H1 (cell line): ENCODE measurements at regions not wholly inside any gene's neighbourhood (a gene's known extent, or its start where the extent isn't known, plus 50 kb on each side); places are given as distances from the start of the nearest gene placed in this dataset.

Experiments used
- CTCF ChIA-PET: fragments of 300-600 bp; sonication (Branson Sonifier 250); formaldehyde crosslinking; loops from one replicate; lab custom pipeline; 2021; ENCODE audit not compliant: partially characterized antibody; lab: Charles Lee
- POLR2A ChIA-PET: fragments of 300-600 bp; sonication (Branson Sonifier 250); formaldehyde crosslinking; loops from one replicate; lab custom pipeline; 2021; ENCODE audit warnings: inconsistent platforms; ENCODE audit not compliant: partially characterized antibody; lab: Charles Lee
- DNase-seq, 2 experiments: peaks; one replicate each; pipeline versions ENCODE4 v3.0.0 to v3.0.0-alpha.2; 2010 to 2022; ENCODE audit warnings: low spot score in 2 of 2, low read depth in 1 of 2, mixed read lengths in 1 of 2
- FAIRE-seq: peaks from 2 replicates; lab custom pipeline; 2011; peaks lifted over from hg19 to GRCh38; lab: Jason Lieb, UNC
- H2AFZ ChIP-seq: 2 replicates; pipeline ENCODE4 v1.8.1; 2012; ENCODE audit warnings: low read length, inconsistent platforms
- H2AK5ac ChIP-seq: 2 replicates; pipeline ENCODE4 v1.6.1; 2013; ENCODE audit warnings: low read depth, low read length
- H2BK120ac ChIP-seq: replicated peaks from 2 replicates; pipeline ENCODE3; 2013; ENCODE audit warnings: low read depth, low read length, inconsistent platforms
- H2BK12ac ChIP-seq: 2 replicates; pipeline ENCODE4 v1.6.1; 2013; ENCODE audit warnings: low read depth, low read length
- H2BK15ac ChIP-seq: 2 replicates; pipeline ENCODE4 v1.6.1; 2013; ENCODE audit warnings: low read length
- H2BK20ac ChIP-seq: 2 replicates; pipeline ENCODE4 v1.6.1; 2013; ENCODE audit warnings: low read length
- H2BK5ac ChIP-seq: 2 replicates; pipeline ENCODE4 v1.6.1; 2013; ENCODE audit warnings: low read depth, low read length
- H3K14ac ChIP-seq: 2 replicates; pipeline ENCODE4 v1.6.1; 2013; ENCODE audit warnings: inconsistent platforms; ENCODE audit not compliant: insufficient read length
- H3K18ac ChIP-seq: 2 replicates; pipeline ENCODE4 v1.6.1; 2013; ENCODE audit warnings: low read length; ENCODE audit errors: extremely low read depth
- H3K23ac ChIP-seq: 2 replicates; pipeline ENCODE4 v1.6.1; 2013; ENCODE audit warnings: inconsistent platforms; ENCODE audit not compliant: insufficient read length
- H3K23me2 ChIP-seq: 2 replicates; pipeline ENCODE4 v1.6.1; 2013; ENCODE audit warnings: low read depth, low read length
- H3K27ac ChIP-seq: 2 replicates; pipeline ENCODE4 v1.6.1; 2011; ENCODE audit warnings: low read depth, low read length, inconsistent platforms
- H3K27me3 ChIP-seq, 4 experiments: replicated peaks in 1 of 4; 1 replicate in 1 of 4; 2 replicates in 3 of 4; pipeline versions ENCODE4 v1.6.1 to v1.8.1; 2011 to 2013; ENCODE audit warnings: low read length in 3 of 4, mild to moderate bottlenecking in 3 of 4, inconsistent platforms in 2 of 4, mixed read lengths in 2 of 4, moderate library complexity in 1 of 4; ENCODE audit not compliant: control insufficient read depth in 3 of 4, insufficient read depth in 3 of 4; ENCODE audit errors: extremely low read depth in 1 of 4
- H3K36me3 ChIP-seq, 4 experiments: 2 replicates each; pipeline versions ENCODE4 v1.6.1 to v1.8.1; 2011 to 2013; ENCODE audit warnings: mild to moderate bottlenecking in 4 of 4, low read length in 3 of 4, moderate library complexity in 2 of 4, control low read depth in 1 of 4, inconsistent platforms in 1 of 4; ENCODE audit not compliant: insufficient read depth in 4 of 4, control insufficient read depth in 2 of 4
- H3K4ac ChIP-seq: replicated peaks from 2 replicates; pipeline ENCODE3; 2013; ENCODE audit warnings: low read length, low read depth, mixed read lengths, inconsistent platforms; ENCODE audit not compliant: insufficient read length
- H3K4me1 ChIP-seq, 4 experiments: replicated peaks in 1 of 4; 1 replicate in 1 of 4; 2 replicates in 3 of 4; pipeline versions ENCODE4 v1.6.1 to v1.8.1; 2011 to 2013; ENCODE audit warnings: low read length in 3 of 4, inconsistent platforms in 2 of 4, mixed read lengths in 1 of 4; ENCODE audit not compliant: insufficient read depth in 4 of 4, control insufficient read depth in 3 of 4
- H3K4me2 ChIP-seq, 2 experiments: 2 replicates each; pipeline versions ENCODE4 v1.6.1 to v1.8.1; 2011 to 2013; ENCODE audit warnings: low read depth in 2 of 2, low read length in 2 of 2, control low read depth in 1 of 2, inconsistent platforms in 1 of 2, mild to moderate bottlenecking in 1 of 2; ENCODE audit not compliant: insufficient read depth in 1 of 2
- H3K4me3 ChIP-seq, 4 experiments: fragments of 200-600, 300-600 bp in 1 of 4; sonication (generic), shearing (Covaris generic), sonication (Bioruptor Twin) in 1 of 4; 2 replicates each; pipeline versions ENCODE4 v1.5.1 to v1.8.1; 2011 to 2016; ENCODE audit warnings: low read length in 4 of 4, low read depth in 3 of 4, control low read depth in 2 of 4, inconsistent platforms in 2 of 4, mild to moderate bottlenecking in 2 of 4, mixed read lengths in 1 of 4, moderate library complexity in 1 of 4; ENCODE audit not compliant: insufficient read depth in 2 of 4; ENCODE audit errors: extremely low read depth in 1 of 4
- H3K56ac ChIP-seq: replicated peaks from 2 replicates; pipeline ENCODE3; 2013; ENCODE audit warnings: low read depth, mild to moderate bottlenecking, mixed read lengths, low read length, inconsistent platforms; ENCODE audit not compliant: insufficient read length
- H3K79me1 ChIP-seq: 2 replicates; pipeline ENCODE4 v1.6.1; 2013; ENCODE audit warnings: low read depth, low read length, control low read depth
- H3K79me2 ChIP-seq, 2 experiments: 2 replicates each; pipeline versions ENCODE4 v1.6.1 to v1.8.1; 2012 to 2013; ENCODE audit warnings: low read length in 2 of 2, mild to moderate bottlenecking in 2 of 2, inconsistent platforms in 1 of 2; ENCODE audit not compliant: insufficient read depth in 2 of 2, control insufficient read depth in 1 of 2
- H3K9ac ChIP-seq, 4 experiments: replicated peaks in 1 of 4; 1 replicate in 1 of 4; 2 replicates in 3 of 4; pipeline versions ENCODE4 v1.6.1 to v1.8.1; 2011 to 2013; ENCODE audit warnings: low read depth in 3 of 4, low read length in 3 of 4, control low read depth in 2 of 4, mild to moderate bottlenecking in 2 of 4, moderate library complexity in 2 of 4, inconsistent platforms in 1 of 4; ENCODE audit errors: extremely low read depth in 1 of 4
- H3K9me3 ChIP-seq, 2 experiments: 2 replicates each; pipeline versions ENCODE4 v1.6.1 to v1.8.1; 2012 to 2013; ENCODE audit warnings: mild to moderate bottlenecking in 2 of 2, moderate library complexity in 2 of 2, control low read depth in 1 of 2, inconsistent platforms in 1 of 2, low read depth in 1 of 2, low read length in 1 of 2, mixed read lengths in 1 of 2; ENCODE audit not compliant: insufficient read depth in 2 of 2
- H4K20me1 ChIP-seq, 2 experiments: replicated peaks in 1 of 2; 2 replicates each; pipeline versions ENCODE3 to v1.8.1; 2011 to 2013; ENCODE audit warnings: inconsistent platforms in 2 of 2, low read length in 2 of 2, mild to moderate bottlenecking in 1 of 2; ENCODE audit not compliant: insufficient read depth in 2 of 2, control insufficient read depth in 1 of 2
- H4K5ac ChIP-seq: 2 replicates; pipeline ENCODE4 v1.6.1; 2013; ENCODE audit warnings: low read length, low read depth, mixed read lengths, inconsistent platforms; ENCODE audit not compliant: insufficient read length
- H4K8ac ChIP-seq: 2 replicates; pipeline ENCODE4 v1.8.0; 2013; ENCODE audit warnings: mild to moderate bottlenecking, moderate library complexity, low read length, inconsistent platforms; ENCODE audit not compliant: insufficient read depth; ENCODE audit errors: extremely low read depth
- H4K91ac ChIP-seq: replicated peaks from 2 replicates; pipeline ENCODE3; 2013; ENCODE audit warnings: low read length, mixed read lengths, inconsistent platforms; ENCODE audit not compliant: insufficient read length
- BRCA1 ChIP-seq: IDR thresholded peaks from 2 replicates; pipeline ENCODE4 v1.6.1; 2012; ENCODE audit warnings: low read depth, low read length, improper control_type of control experiment
- EP300 ChIP-seq, 2 experiments: IDR thresholded peaks; 1 replicate in 1 of 2; 2 replicates in 1 of 2; pipeline ENCODE4 v1.6.1; 2011 to 2012; ENCODE audit warnings: low read depth in 2 of 2, low read length in 2 of 2, mild to moderate bottlenecking in 2 of 2, borderline replicate concordance in 1 of 2, inconsistent platforms in 1 of 2, moderate library complexity in 1 of 2
- ZNF274 ChIP-seq: IDR thresholded peaks from 2 replicates; pipeline ENCODE4 v1.7.0; 2012; ENCODE audit warnings: low read length, borderline replicate concordance; ENCODE audit errors: extremely low read depth
- WGBS, 2 experiments: shearing (Covaris generic) in 1 of 2; methylation state at CpG; one replicate each; pipeline versions ENCODE4 v1.1.6 to v1.1.7; 2013 to 2015; ENCODE audit warnings: low lambda C conversion rate in 2 of 2, mixed read lengths in 2 of 2, inconsistent platforms in 1 of 2, low coverage in 1 of 2, missing lambda C conversion rate in 1 of 2; ENCODE audit not compliant: insufficient replicate concordance in 2 of 2, insufficient coverage in 1 of 2, insufficient read length in 1 of 2; ENCODE audit errors: extremely low coverage in 1 of 2, missing lambda C conversion rate in 1 of 2; 5-methylcytosine and 5-hydroxymethylcytosine counted together
- TF ChIP-seq, protein P1 (sequence below): IDR thresholded peaks from 2 replicates; pipeline ENCODE4 v1.6.1; 2012; ENCODE audit warnings: inconsistent platforms

DNA sequence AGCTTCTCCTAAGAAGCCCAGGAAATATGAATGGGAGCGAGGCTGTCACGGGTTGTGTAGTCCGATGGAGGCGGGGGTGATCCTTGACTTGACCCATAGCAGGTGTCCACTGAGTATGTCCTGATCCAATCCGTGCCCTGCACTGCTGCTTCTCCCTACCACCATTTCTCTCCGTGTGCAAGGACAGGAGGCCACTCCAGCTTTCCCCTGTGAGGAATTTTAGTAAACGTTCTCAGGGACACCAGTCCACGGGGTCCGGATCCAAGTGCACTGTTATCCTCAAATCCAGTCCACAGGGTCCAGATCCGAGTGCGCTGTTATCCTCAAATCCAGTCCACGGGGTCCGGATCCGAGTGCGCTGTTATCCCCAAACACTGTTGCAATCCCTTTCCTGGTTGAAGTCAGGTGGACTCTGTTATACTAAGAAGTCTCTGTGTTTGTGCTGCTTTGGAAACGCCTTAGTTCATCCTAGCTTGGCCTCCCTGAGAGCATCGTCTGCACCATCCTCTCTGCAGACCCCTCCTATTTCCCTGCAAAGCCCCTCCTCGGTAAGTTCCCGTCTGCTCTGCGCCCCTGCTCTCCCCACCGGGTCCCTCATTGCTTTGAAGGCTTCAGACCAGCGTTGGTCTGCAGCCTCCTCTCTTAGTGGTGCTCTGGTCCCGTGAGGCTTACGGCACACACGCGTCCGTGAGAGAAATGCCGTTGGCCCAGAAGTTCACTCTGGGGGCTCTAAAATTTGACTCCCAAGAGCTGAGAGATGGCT lies 303.5 kb downstream of the TEX29 start:
- POLR2A ChIA-PET: no interaction called here
- FAIRE-seq: no peak
- TF ChIP-seq ZNF274 (no peak), BRCA1 (no peak), EP300 (IDR thresholded peaks at IDR 0.05; ENCODE audit: borderline replicate concordance in 1 of 2, low read depth in 2 of 2, low read length in 2 of 2) (no peak)
- TF ChIP-seq, protein P1, sequence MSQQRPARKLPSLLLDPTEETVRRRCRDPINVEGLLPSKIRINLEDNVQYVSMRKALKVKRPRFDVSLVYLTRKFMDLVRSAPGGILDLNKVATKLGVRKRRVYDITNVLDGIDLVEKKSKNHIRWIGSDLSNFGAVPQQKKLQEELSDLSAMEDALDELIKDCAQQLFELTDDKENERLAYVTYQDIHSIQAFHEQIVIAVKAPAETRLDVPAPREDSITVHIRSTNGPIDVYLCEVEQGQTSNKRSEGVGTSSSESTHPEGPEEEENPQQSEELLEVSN: no peak

More for the DNA sequence above, 303.5 kb downstream of the TEX29 start:
- no peak overlapping the region for H3K18ac ChIP-seq
- CTCF ChIA-PET: interaction anchor here (0.8 to 1.0 kb wide), 2 partner anchors 83 to 122 kb away, joined by 3 read pairs; no protein-coding TSS in a partner anchor
- H2BK120ac ChIP-seq: no peak overlapping the region
- no peak overlapping the region for H3K4me3 ChIP-seq
- no peaks in the 10 kb centered on the region for H3K79me2 ChIP-seq
- H3K23me2 ChIP-seq: peaks cover 10% of the 10 kb centered on the region; the same call in 1 of the 2 replicates
- peaks cover 0 to 10% of the 10 kb centered on the region in 2 experiments for H4K20me1 ChIP-seq
- WGBS, 2 experiments: 96% methylated on average over 27 of the region's 28 CpGs; no CpG with 5 or more reads in 1 of the 2 experiments
- peaks cover 0 to 4% (median 0%) of the 10 kb centered on the region in 4 experiments; a peak in 1 of 7 replicates for H3K4me1 ChIP-seq
- no peak overlapping the region for H3K14ac ChIP-seq
- H2BK5ac ChIP-seq: no peak overlapping the region
- no peak overlapping the region for H2BK12ac ChIP-seq
- no peaks in the 10 kb centered on the region for H3K79me1 ChIP-seq
- no peak overlapping the region for H2AFZ ChIP-seq
- H3K9me3 ChIP-seq: no peaks in the 10 kb centered on the region
- DNase-seq: peak in 1 of 2 experiments; percentile 38
- no peak overlapping the region for H3K27ac ChIP-seq
- no peak overlapping the region for H4K8ac ChIP-seq
- no peak overlapping the region for H3K9ac ChIP-seq
- H4K91ac ChIP-seq: no peak overlapping the region
- no peak overlapping the region for H3K4ac ChIP-seq
- H3K4me2 ChIP-seq: no peak overlapping the region
- H2BK20ac ChIP-seq: no peak overlapping the region
- no peak overlapping the region for H2BK15ac ChIP-seq
- H3K23ac ChIP-seq: no peak overlapping the region
- no peaks in the 10 kb centered on the region; a peak in 1 of 7 replicates for H3K27me3 ChIP-seq
- H2AK5ac ChIP-seq: no peak overlapping the region
- no peaks in the 10 kb centered on the region for H3K36me3 ChIP-seq
- H4K5ac ChIP-seq: no peak overlapping the region
- no peak overlapping the region for H3K56ac ChIP-seq
